SK-N-SH treated with all-trans-retinoic acid at 6 μM for 48 hours (cell line): ENCODE measurements at regions not wholly inside any gene's neighbourhood (a gene's known extent, or its start where the extent isn't known, plus 50 kb on each side); places are given as distances from the start of the nearest gene placed in this dataset.

ENCODE experiments used
- CREB5 ChIP-seq: fragments of 250-450 bp; sonication (Bioruptor Pico); IDR thresholded peaks from 2 replicates; pipeline ENCODE4 v1.5.1; 2020; ENCODE audit warnings: low read depth, mild to moderate bottlenecking, moderate library complexity
- CSRNP3 ChIP-seq: fragments of 250-450 bp; sonication (Bioruptor Pico); IDR thresholded peaks from 2 replicates; pipeline ENCODE4 v1.5.1; 2021; ENCODE audit warnings: mild to moderate bottlenecking, moderate library complexity
- GLIS3 ChIP-seq: fragments of 250-450 bp; sonication (Bioruptor Pico); IDR thresholded peaks from 2 replicates; pipeline ENCODE4 v1.5.0; 2020; ENCODE audit warnings: mild to moderate bottlenecking, moderate library complexity
- PATZ1 ChIP-seq: fragments of 250-450 bp; sonication (Bioruptor Pico); IDR thresholded peaks from 2 replicates; pipeline ENCODE4 v1.8.0; 2020; ENCODE audit warnings: mild to moderate bottlenecking, moderate library complexity, borderline replicate concordance
- PPARA ChIP-seq: fragments of 250-450 bp; sonication (Bioruptor Pico); IDR thresholded peaks from 2 replicates; pipeline ENCODE4 v1.5.0; 2020; ENCODE audit warnings: mild to moderate bottlenecking, borderline replicate concordance
- RARB ChIP-seq: fragments of 250-450 bp; sonication (Bioruptor Pico); IDR thresholded peaks from 2 replicates; pipeline ENCODE4 v1.8.0; 2021; ENCODE audit warnings: mild to moderate bottlenecking, moderate library complexity
- TOX ChIP-seq: fragments of 250-450 bp; sonication (Bioruptor Pico); IDR thresholded peaks from 2 replicates; pipeline ENCODE4 v1.8.0; 2021; ENCODE audit warnings: mild to moderate bottlenecking, moderate library complexity, borderline replicate concordance
- ZC3H10 ChIP-seq: fragments of 250-450 bp; sonication (Bioruptor Pico); IDR thresholded peaks from 2 replicates; pipeline ENCODE4 v1.5.1; 2021; ENCODE audit warnings: mild to moderate bottlenecking, moderate library complexity
- ZFP3 ChIP-seq: fragments of 250-450 bp; sonication (Bioruptor Pico); IDR thresholded peaks from 2 replicates; pipeline ENCODE4 v1.5.0; 2020; ENCODE audit warnings: mild to moderate bottlenecking, moderate library complexity

- TF ChIP-seq GLIS3 (CRISPR knock-in tag) (no peak), RARB (no peak), TOX (CRISPR knock-in tag) (no peak), ZFP3 (CRISPR knock-in tag) (no peak), PATZ1 (no peak), CREB5 (CRISPR knock-in tag) (no peak), ZC3H10 (CRISPR knock-in tag) (no peak), PPARA (no peak), CSRNP3 (CRISPR knock-in tag) (no peak)
Measured at GRCh38 chr6:131393433-131393832, 179.6 kb upstream of the ARG1 start.
